ENCODE measurements at regions not wholly inside any gene's neighbourhood (a gene's known extent, or its start where the extent isn't known, plus 50 kb on each side); places are given as distances from the start of the nearest gene placed in this dataset.

DNA sequence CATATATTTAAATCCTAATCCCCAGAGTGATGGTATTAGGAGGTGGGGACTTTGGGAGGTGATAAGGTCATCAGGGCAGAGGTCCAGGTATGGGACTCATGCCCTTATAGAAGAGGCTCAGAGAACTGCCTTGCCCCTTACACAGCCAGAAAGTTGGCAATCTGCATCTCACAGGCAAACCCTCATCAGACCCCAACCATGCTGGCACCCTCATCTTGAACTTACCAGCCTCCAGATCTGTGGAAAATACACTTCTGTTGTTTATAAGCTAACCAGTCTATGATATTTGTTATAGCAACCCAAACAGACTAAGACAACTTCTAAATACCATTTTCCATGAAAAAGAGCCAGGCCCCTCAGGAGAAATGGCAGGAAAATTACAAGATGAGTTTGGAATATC, 69.3 kb upstream of the PRDX6 start:
- intact Hi-C loops (cut with micrococcal nuclease; ENCODE audit: unreplicated experiment) (no loop called here), in situ Hi-C loops (cut with HindIII; ENCODE audit: low pct_unique_long_range_greater_than_20kb, low sequenced_read_pairs) (no loop called here)
- H3K4me1 ChIP-seq (ENCODE audit: control insufficient read depth, insufficient read depth, low read length) = no peaks in the 10 kb centered on the region; the same call in 1 of the 2 replicates
- no peaks in the 10 kb centered on the region for H3K27me3 ChIP-seq (ENCODE audit: control insufficient read depth, insufficient read depth, low read length)
- ATAC-seq (no peak), DNase-seq (ENCODE audit: low read depth, low spot score) (no peak)
- H3K36me3 ChIP-seq (ENCODE audit: control insufficient read depth, insufficient read depth, low read length) = no peaks in the 10 kb centered on the region
- no peaks in the 10 kb centered on the region for H3K9me3 ChIP-seq (ENCODE audit: control insufficient read depth, insufficient read depth, low read depth, low read length)
- no peak overlapping the region for H3K4me3 ChIP-seq (ENCODE audit: low read depth in 2 of 2, low read length in 2 of 2)
- CTCF ChIA-PET = no interaction called here
- TF ChIP-seq, protein P1, sequence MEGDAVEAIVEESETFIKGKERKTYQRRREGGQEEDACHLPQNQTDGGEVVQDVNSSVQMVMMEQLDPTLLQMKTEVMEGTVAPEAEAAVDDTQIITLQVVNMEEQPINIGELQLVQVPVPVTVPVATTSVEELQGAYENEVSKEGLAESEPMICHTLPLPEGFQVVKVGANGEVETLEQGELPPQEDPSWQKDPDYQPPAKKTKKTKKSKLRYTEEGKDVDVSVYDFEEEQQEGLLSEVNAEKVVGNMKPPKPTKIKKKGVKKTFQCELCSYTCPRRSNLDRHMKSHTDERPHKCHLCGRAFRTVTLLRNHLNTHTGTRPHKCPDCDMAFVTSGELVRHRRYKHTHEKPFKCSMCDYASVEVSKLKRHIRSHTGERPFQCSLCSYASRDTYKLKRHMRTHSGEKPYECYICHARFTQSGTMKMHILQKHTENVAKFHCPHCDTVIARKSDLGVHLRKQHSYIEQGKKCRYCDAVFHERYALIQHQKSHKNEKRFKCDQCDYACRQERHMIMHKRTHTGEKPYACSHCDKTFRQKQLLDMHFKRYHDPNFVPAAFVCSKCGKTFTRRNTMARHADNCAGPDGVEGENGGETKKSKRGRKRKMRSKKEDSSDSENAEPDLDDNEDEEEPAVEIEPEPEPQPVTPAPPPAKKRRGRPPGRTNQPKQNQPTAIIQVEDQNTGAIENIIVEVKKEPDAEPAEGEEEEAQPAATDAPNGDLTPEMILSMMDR (IDR thresholded peaks at IDR 0.05) = no peak
- TF ChIP-seq POLR2AphosphoS5 (IDR thresholded peaks at IDR 0.05; ENCODE audit: low read depth, low read length) (no peak), SIN3A (IDR thresholded peaks at IDR 0.05; ENCODE audit: borderline replicate concordance, insufficient read depth, low read depth, low read length) (no peak), TCF7L2 (IDR thresholded peaks at IDR 0.05; ENCODE audit: low read depth, low read length) (no peak)
- TF ChIP-seq, protein P2, sequence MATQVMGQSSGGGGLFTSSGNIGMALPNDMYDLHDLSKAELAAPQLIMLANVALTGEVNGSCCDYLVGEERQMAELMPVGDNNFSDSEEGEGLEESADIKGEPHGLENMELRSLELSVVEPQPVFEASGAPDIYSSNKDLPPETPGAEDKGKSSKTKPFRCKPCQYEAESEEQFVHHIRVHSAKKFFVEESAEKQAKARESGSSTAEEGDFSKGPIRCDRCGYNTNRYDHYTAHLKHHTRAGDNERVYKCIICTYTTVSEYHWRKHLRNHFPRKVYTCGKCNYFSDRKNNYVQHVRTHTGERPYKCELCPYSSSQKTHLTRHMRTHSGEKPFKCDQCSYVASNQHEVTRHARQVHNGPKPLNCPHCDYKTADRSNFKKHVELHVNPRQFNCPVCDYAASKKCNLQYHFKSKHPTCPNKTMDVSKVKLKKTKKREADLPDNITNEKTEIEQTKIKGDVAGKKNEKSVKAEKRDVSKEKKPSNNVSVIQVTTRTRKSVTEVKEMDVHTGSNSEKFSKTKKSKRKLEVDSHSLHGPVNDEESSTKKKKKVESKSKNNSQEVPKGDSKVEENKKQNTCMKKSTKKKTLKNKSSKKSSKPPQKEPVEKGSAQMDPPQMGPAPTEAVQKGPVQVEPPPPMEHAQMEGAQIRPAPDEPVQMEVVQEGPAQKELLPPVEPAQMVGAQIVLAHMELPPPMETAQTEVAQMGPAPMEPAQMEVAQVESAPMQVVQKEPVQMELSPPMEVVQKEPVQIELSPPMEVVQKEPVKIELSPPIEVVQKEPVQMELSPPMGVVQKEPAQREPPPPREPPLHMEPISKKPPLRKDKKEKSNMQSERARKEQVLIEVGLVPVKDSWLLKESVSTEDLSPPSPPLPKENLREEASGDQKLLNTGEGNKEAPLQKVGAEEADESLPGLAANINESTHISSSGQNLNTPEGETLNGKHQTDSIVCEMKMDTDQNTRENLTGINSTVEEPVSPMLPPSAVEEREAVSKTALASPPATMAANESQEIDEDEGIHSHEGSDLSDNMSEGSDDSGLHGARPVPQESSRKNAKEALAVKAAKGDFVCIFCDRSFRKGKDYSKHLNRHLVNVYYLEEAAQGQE (IDR thresholded peaks at IDR 0.05; ENCODE audit: insufficient read depth in 1 of 2, low read depth in 2 of 2, low read length in 1 of 2) = no peak
- no peak overlapping the region for H3K27ac ChIP-seq (ENCODE audit: low read length)
- POLR2A ChIA-PET = no interaction called here
- no TSS peak for BruUV-seq (replicated peaks)

DNA sequence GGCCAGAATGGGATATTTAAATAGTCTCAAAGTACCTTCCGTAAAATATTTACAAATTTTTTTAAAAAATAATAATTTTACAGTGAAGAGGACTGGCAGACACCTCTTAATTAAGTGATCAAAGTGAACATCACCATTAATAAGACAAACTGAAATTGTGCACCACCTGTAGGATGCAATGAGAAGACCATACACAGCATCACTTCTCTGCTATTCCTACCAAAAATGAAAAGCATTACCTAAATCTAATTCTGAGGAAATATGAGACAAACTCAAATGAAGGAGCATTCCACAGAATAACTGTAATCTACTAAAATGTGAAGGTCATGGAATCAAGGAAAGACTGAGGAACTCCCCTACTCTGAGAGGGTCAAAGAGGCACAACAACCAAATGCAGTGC, 68.2 kb upstream of the PRDX6 start:
- H3K9me3 ChIP-seq (ENCODE audit: control insufficient read depth, insufficient read depth, low read depth, low read length) = no peaks in the 10 kb centered on the region
- H3K27ac ChIP-seq (ENCODE audit: low read length) = no peak overlapping the region
- no TSS peak for BruUV-seq (replicated peaks)
- no peak for ATAC-seq
- DNase-seq (ENCODE audit: low read depth, low spot score) = no peak
- no peaks in the 10 kb centered on the region for H3K36me3 ChIP-seq (ENCODE audit: control insufficient read depth, insufficient read depth, low read length)
- intact Hi-C loops (cut with micrococcal nuclease; ENCODE audit: unreplicated experiment) = no loop called here
- CTCF ChIA-PET = no interaction called here
- in situ Hi-C loops (cut with HindIII; ENCODE audit: low pct_unique_long_range_greater_than_20kb, low sequenced_read_pairs) = no loop called here
- POLR2A ChIA-PET = no interaction called here
- no peak overlapping the region for H3K4me3 ChIP-seq (ENCODE audit: low read depth in 2 of 2, low read length in 2 of 2)
- H3K4me1 ChIP-seq (ENCODE audit: control insufficient read depth, insufficient read depth, low read length) = no peaks in the 10 kb centered on the region; the same call in 1 of the 2 replicates
- no peak for TF ChIP-seq TCF7L2 (IDR thresholded peaks at IDR 0.05; ENCODE audit: low read depth, low read length)
- TF ChIP-seq, protein P2 (IDR thresholded peaks at IDR 0.05; ENCODE audit: insufficient read depth in 1 of 2, low read depth in 2 of 2, low read length in 1 of 2) = no peak
- TF ChIP-seq POLR2AphosphoS5 (IDR thresholded peaks at IDR 0.05; ENCODE audit: low read depth, low read length) = no peak
- TF ChIP-seq, protein P1 (IDR thresholded peaks at IDR 0.05) = no peak
- no peaks in the 10 kb centered on the region for H3K27me3 ChIP-seq (ENCODE audit: control insufficient read depth, insufficient read depth, low read length)
